SK-N-SH treated with all-trans-retinoic acid at 6 μM for 48 hours (cell line): ENCODE measurements at regions not wholly inside any gene's neighbourhood (a gene's known extent, or its start where the extent isn't known, plus 50 kb on each side); places are given as distances from the start of the nearest gene placed in this dataset.

Source experiments
- ATAC-seq: fragments of 200-7000 bp; cut with Tn5 transposase; 3 replicates; pipeline ENCODE4 v1.9.1; 2020; ENCODE audit warnings: mild to moderate bottlenecking, moderate library complexity
- ARNTL ChIP-seq: fragments of 450-650 bp; formaldehyde crosslinking; IDR thresholded peaks from 2 replicates; pipeline ENCODE4 v1.5.0; 2020; ENCODE audit warnings: low read depth, mild to moderate bottlenecking, moderate library complexity, borderline replicate concordance
- BACH2 ChIP-seq: fragments of 250-450 bp; sonication (Bioruptor Pico); IDR thresholded peaks from 2 replicates; pipeline ENCODE4 v1.9.0; 2021; ENCODE audit warnings: mild to moderate bottlenecking, borderline replicate concordance
- CREB5 ChIP-seq: fragments of 250-450 bp; sonication (Bioruptor Pico); IDR thresholded peaks from 2 replicates; pipeline ENCODE4 v1.5.1; 2020; ENCODE audit warnings: low read depth, mild to moderate bottlenecking, moderate library complexity
- ESRRG ChIP-seq: fragments of 250-450 bp; sonication (Bioruptor Pico); IDR thresholded peaks from 2 replicates; pipeline ENCODE4 v1.6.1; 2021; ENCODE audit warnings: mild to moderate bottlenecking
- GLIS3 ChIP-seq: fragments of 250-450 bp; sonication (Bioruptor Pico); IDR thresholded peaks from 2 replicates; pipeline ENCODE4 v1.5.0; 2020; ENCODE audit warnings: mild to moderate bottlenecking, moderate library complexity
- ISL1 ChIP-seq: fragments of 250-450 bp; sonication (Bioruptor Pico); IDR thresholded peaks from 2 replicates; pipeline ENCODE4 v2.1.2; 2022; ENCODE audit warnings: mild to moderate bottlenecking, moderate library complexity
- PATZ1 ChIP-seq: fragments of 250-450 bp; sonication (Bioruptor Pico); IDR thresholded peaks from 2 replicates; pipeline ENCODE4 v1.8.0; 2020; ENCODE audit warnings: mild to moderate bottlenecking, moderate library complexity, borderline replicate concordance
- PPARA ChIP-seq: fragments of 250-450 bp; sonication (Bioruptor Pico); IDR thresholded peaks from 2 replicates; pipeline ENCODE4 v1.5.0; 2020; ENCODE audit warnings: mild to moderate bottlenecking, borderline replicate concordance
- RARB ChIP-seq: fragments of 250-450 bp; sonication (Bioruptor Pico); IDR thresholded peaks from 2 replicates; pipeline ENCODE4 v1.8.0; 2021; ENCODE audit warnings: mild to moderate bottlenecking, moderate library complexity
- SNAI2 ChIP-seq: fragments of 250-450 bp; sonication (Bioruptor Pico); IDR thresholded peaks from 2 replicates; pipeline ENCODE4 v1.5.0; 2020; ENCODE audit warnings: mild to moderate bottlenecking, moderate library complexity
- TCF4 ChIP-seq: fragments of 250-450 bp; sonication (Bioruptor Pico); IDR thresholded peaks from 2 replicates; pipeline ENCODE4 v1.8.0; 2021; ENCODE audit warnings: mild to moderate bottlenecking, moderate library complexity, borderline replicate concordance
- TOX ChIP-seq: fragments of 250-450 bp; sonication (Bioruptor Pico); IDR thresholded peaks from 2 replicates; pipeline ENCODE4 v1.8.0; 2021; ENCODE audit warnings: mild to moderate bottlenecking, moderate library complexity, borderline replicate concordance
- ZC3H10 ChIP-seq: fragments of 250-450 bp; sonication (Bioruptor Pico); IDR thresholded peaks from 2 replicates; pipeline ENCODE4 v1.5.1; 2021; ENCODE audit warnings: mild to moderate bottlenecking, moderate library complexity
- ZFP3 ChIP-seq: fragments of 250-450 bp; sonication (Bioruptor Pico); IDR thresholded peaks from 2 replicates; pipeline ENCODE4 v1.5.0; 2020; ENCODE audit warnings: mild to moderate bottlenecking, moderate library complexity
- ZFP30 ChIP-seq: fragments of 450-650 bp; formaldehyde crosslinking; IDR thresholded peaks from 2 replicates; pipeline ENCODE4 v1.5.0; 2022; ENCODE audit warnings: mild to moderate bottlenecking, moderate library complexity
- ZNF565 ChIP-seq: fragments of 450-650 bp; formaldehyde crosslinking; conservative IDR thresholded peaks from 2 replicates; pipeline ENCODE4 v1.5.0; 2020; ENCODE audit warnings: low read depth, mild to moderate bottlenecking, moderate library complexity
- ZNF70 ChIP-seq: fragments of 450-650 bp; formaldehyde crosslinking; IDR thresholded peaks from 2 replicates; pipeline ENCODE4 v1.5.0; 2020; ENCODE audit warnings: mild to moderate bottlenecking, moderate library complexity
- TF ChIP-seq, protein P1 (sequence below): fragments of 250-450 bp; sonication (Bioruptor Pico); IDR thresholded peaks from 2 replicates; pipeline ENCODE4 v1.5.0; 2020; ENCODE audit warnings: mild to moderate bottlenecking, moderate library complexity
- TF ChIP-seq, protein P2 (sequence below): fragments of 250-450 bp; sonication (Bioruptor Pico); IDR thresholded peaks from 2 replicates; pipeline ENCODE4 v1.5.1; 2021; ENCODE audit warnings: mild to moderate bottlenecking, moderate library complexity
- TF ChIP-seq, protein P3 (sequence below): fragments of 250-450 bp; sonication (Bioruptor Pico); IDR thresholded peaks from 2 replicates; pipeline ENCODE4 v1.8.0; 2021; ENCODE audit warnings: low read depth, mild to moderate bottlenecking, moderate library complexity, borderline replicate concordance

GRCh38 chr13:22463089-22463488, 717.7 kb upstream of the SGCG start:
- no peak for TF ChIP-seq RARB (CRISPR knock-in tag)
- no peak for TF ChIP-seq ARNTL (CRISPR knock-in tag)
- TF ChIP-seq PPARA (CRISPR knock-in tag): no peak
- TF ChIP-seq, protein P1, sequence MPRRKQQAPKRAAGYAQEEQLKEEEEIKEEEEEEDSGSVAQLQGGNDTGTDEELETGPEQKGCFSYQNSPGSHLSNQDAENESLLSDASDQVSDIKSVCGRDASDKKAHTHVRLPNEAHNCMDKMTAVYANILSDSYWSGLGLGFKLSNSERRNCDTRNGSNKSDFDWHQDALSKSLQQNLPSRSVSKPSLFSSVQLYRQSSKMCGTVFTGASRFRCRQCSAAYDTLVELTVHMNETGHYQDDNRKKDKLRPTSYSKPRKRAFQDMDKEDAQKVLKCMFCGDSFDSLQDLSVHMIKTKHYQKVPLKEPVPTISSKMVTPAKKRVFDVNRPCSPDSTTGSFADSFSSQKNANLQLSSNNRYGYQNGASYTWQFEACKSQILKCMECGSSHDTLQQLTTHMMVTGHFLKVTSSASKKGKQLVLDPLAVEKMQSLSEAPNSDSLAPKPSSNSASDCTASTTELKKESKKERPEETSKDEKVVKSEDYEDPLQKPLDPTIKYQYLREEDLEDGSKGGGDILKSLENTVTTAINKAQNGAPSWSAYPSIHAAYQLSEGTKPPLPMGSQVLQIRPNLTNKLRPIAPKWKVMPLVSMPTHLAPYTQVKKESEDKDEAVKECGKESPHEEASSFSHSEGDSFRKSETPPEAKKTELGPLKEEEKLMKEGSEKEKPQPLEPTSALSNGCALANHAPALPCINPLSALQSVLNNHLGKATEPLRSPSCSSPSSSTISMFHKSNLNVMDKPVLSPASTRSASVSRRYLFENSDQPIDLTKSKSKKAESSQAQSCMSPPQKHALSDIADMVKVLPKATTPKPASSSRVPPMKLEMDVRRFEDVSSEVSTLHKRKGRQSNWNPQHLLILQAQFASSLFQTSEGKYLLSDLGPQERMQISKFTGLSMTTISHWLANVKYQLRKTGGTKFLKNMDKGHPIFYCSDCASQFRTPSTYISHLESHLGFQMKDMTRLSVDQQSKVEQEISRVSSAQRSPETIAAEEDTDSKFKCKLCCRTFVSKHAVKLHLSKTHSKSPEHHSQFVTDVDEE (CRISPR knock-in tag): no peak
- TF ChIP-seq CREB5 (CRISPR knock-in tag): no peak
- TF ChIP-seq, protein P2, sequence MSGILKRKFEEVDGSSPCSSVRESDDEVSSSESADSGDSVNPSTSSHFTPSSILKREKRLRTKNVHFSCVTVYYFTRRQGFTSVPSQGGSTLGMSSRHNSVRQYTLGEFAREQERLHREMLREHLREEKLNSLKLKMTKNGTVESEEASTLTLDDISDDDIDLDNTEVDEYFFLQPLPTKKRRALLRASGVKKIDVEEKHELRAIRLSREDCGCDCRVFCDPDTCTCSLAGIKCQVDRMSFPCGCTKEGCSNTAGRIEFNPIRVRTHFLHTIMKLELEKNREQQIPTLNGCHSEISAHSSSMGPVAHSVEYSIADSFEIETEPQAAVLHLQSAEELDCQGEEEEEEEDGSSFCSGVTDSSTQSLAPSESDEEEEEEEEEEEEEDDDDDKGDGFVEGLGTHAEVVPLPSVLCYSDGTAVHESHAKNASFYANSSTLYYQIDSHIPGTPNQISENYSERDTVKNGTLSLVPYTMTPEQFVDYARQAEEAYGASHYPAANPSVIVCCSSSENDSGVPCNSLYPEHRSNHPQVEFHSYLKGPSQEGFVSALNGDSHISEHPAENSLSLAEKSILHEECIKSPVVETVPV (CRISPR knock-in tag): no peak
- TF ChIP-seq ZNF70: no peak
- TF ChIP-seq, protein P3, sequence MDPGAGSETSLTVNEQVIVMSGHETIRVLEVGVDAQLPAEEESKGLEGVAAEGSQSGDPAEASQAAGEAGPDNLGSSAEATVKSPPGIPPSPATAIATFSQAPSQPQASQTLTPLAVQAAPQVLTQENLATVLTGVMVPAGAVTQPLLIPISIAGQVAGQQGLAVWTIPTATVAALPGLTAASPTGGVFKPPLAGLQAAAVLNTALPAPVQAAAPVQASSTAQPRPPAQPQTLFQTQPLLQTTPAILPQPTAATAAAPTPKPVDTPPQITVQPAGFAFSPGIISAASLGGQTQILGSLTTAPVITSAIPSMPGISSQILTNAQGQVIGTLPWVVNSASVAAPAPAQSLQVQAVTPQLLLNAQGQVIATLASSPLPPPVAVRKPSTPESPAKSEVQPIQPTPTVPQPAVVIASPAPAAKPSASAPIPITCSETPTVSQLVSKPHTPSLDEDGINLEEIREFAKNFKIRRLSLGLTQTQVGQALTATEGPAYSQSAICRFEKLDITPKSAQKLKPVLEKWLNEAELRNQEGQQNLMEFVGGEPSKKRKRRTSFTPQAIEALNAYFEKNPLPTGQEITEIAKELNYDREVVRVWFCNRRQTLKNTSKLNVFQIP (CRISPR knock-in tag): no peak
- no peak for TF ChIP-seq ISL1
- TF ChIP-seq ZFP30 (CRISPR knock-in tag): no peak
- TF ChIP-seq ESRRG: no peak
- TF ChIP-seq PATZ1: no peak
- no peak for TF ChIP-seq ZNF565 (CRISPR knock-in tag)
- no peak for TF ChIP-seq TOX (CRISPR knock-in tag)
- TF ChIP-seq, all 23 proteins: peak for 0
- no peak for ATAC-seq

- ATAC-seq: no peak
Measured at GRCh38 chr13:22468045-22468444, 712.7 kb upstream of the SGCG start.

More at GRCh38 chr13:22468045-22468444, 712.7 kb upstream of the SGCG start:
- TF ChIP-seq ZNF565 (CRISPR knock-in tag) (no peak), SNAI2 (CRISPR knock-in tag) (no peak), TOX (CRISPR knock-in tag) (no peak), ZFP30 (CRISPR knock-in tag) (no peak), ARNTL (CRISPR knock-in tag) (no peak), ZC3H10 (CRISPR knock-in tag) (no peak), ZNF70 (no peak), GLIS3 (CRISPR knock-in tag) (no peak), PATZ1 (no peak), ZFP3 (no peak), TCF4 (CRISPR knock-in tag) (no peak), BACH2 (CRISPR knock-in tag) (no peak)
- TF ChIP-seq, protein P1 (CRISPR knock-in tag): no peak
